ENCODE measurements at regions not wholly inside any gene's neighbourhood (a gene's known extent, or its start where the extent isn't known, plus 50 kb on each side); places are given as distances from the start of the nearest gene placed in this dataset.

DNA sequence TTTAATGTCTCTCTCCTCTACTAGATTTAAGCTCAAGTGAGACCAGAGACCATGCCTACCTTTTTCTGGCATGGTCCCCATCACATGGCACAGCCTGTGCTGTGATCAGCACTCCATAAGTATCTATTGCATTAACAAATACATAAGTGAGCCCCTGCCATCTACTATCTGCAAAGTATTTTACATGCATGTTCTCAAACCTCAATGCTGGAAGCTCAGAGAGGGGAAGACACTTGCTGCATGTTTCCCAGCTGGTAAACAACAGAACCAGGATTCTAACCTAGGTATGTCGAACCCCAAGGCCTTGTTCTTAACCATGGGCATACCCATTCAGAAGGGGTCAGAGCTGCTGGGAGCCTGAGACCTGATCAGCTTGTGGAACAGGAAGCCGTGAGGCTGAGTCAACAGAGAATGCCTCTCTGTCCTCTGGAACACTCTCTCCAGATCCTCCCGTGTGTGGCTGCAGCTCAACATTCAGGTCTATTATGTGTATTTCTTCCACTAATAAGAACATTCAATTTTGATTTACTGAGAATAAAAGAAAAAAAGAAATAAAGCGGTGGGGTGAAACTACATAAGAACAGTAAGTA lies 232.5 kb upstream of the MSX2 start:
- H3K9me3 ChIP-seq (replicated peaks; ENCODE audit: control insufficient read depth, insufficient read depth, low read length) = no peaks in the 10 kb centered on the region
- H4K20me1 ChIP-seq (ENCODE audit: control insufficient read depth, insufficient read depth) = no peaks in the 10 kb centered on the region
- no peak for TF ChIP-seq SPI1 (IDR thresholded peaks at IDR 0.05; ENCODE audit: borderline replicate concordance, insufficient read depth, low read depth, low read length)
- TF ChIP-seq BACH1 (IDR thresholded peaks at IDR 0.05; ENCODE audit: borderline replicate concordance) = no peak
- no peak for TF ChIP-seq POLR2AphosphoS2 (IDR thresholded peaks at IDR 0.05; ENCODE audit: low read depth, low read length)
- no peak for TF ChIP-seq KLF5 (IDR thresholded peaks at IDR 0.05; ENCODE audit: partially characterized antibody)
- no peak for TF ChIP-seq RBBP5 (conservative IDR thresholded peaks at IDR 0.05)
- TF ChIP-seq HDGF (IDR thresholded peaks at IDR 0.05) = no peak
- TF ChIP-seq MXI1 (IDR thresholded peaks at IDR 0.05; ENCODE audit: low read depth, low read length) = no peak
- TF ChIP-seq, protein P1, sequence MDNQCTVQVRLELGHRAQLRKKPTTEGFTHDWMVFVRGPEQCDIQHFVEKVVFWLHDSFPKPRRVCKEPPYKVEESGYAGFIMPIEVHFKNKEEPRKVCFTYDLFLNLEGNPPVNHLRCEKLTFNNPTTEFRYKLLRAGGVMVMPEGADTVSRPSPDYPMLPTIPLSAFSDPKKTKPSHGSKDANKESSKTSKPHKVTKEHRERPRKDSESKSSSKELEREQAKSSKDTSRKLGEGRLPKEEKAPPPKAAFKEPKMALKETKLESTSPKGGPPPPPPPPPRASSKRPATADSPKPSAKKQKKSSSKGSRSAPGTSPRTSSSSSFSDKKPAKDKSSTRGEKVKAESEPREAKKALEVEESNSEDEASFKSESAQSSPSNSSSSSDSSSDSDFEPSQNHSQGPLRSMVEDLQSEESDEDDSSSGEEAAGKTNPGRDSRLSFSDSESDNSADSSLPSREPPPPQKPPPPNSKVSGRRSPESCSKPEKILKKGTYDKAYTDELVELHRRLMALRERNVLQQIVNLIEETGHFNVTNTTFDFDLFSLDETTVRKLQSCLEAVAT (IDR thresholded peaks at IDR 0.05) = no peak
- no peak for TF ChIP-seq MYB (IDR thresholded peaks at IDR 0.05; ENCODE audit: borderline replicate concordance, low read depth, low read length)
- TF ChIP-seq YY1 (IDR thresholded peaks at IDR 0.05; ENCODE audit: low read depth, low read length) = no peak
- no peak for TF ChIP-seq EGR1 (IDR thresholded peaks at IDR 0.05; ENCODE audit: borderline replicate concordance in 1 of 2, low read depth in 2 of 2, low read length in 2 of 2)
- TF ChIP-seq, protein P2, sequence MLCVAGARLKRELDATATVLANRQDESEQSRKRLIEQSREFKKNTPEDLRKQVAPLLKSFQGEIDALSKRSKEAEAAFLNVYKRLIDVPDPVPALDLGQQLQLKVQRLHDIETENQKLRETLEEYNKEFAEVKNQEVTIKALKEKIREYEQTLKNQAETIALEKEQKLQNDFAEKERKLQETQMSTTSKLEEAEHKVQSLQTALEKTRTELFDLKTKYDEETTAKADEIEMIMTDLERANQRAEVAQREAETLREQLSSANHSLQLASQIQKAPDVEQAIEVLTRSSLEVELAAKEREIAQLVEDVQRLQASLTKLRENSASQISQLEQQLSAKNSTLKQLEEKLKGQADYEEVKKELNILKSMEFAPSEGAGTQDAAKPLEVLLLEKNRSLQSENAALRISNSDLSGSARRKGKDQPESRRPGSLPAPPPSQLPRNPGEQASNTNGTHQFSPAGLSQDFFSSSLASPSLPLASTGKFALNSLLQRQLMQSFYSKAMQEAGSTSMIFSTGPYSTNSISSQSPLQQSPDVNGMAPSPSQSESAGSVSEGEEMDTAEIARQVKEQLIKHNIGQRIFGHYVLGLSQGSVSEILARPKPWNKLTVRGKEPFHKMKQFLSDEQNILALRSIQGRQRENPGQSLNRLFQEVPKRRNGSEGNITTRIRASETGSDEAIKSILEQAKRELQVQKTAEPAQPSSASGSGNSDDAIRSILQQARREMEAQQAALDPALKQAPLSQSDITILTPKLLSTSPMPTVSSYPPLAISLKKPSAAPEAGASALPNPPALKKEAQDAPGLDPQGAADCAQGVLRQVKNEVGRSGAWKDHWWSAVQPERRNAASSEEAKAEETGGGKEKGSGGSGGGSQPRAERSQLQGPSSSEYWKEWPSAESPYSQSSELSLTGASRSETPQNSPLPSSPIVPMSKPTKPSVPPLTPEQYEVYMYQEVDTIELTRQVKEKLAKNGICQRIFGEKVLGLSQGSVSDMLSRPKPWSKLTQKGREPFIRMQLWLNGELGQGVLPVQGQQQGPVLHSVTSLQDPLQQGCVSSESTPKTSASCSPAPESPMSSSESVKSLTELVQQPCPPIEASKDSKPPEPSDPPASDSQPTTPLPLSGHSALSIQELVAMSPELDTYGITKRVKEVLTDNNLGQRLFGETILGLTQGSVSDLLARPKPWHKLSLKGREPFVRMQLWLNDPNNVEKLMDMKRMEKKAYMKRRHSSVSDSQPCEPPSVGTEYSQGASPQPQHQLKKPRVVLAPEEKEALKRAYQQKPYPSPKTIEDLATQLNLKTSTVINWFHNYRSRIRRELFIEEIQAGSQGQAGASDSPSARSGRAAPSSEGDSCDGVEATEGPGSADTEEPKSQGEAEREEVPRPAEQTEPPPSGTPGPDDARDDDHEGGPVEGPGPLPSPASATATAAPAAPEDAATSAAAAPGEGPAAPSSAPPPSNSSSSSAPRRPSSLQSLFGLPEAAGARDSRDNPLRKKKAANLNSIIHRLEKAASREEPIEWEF (IDR thresholded peaks at IDR 0.05; ENCODE audit: insufficient replicate concordance, low read depth, low read length) = no peak
- TF ChIP-seq ATF7 (IDR thresholded peaks at IDR 0.05; ENCODE audit: low read depth) = no peak
- TF ChIP-seq HCFC1 (IDR thresholded peaks at IDR 0.05; ENCODE audit: low read length) = no peak
- no peak for TF ChIP-seq TCF3 (IDR thresholded peaks at IDR 0.05; ENCODE audit: borderline replicate concordance, insufficient read depth, low read depth, low read length)
- BruUV-seq (replicated peaks) = no TSS peak
- ChIA-PET SMC1A (ENCODE audit: uncharacterized antibody, unreplicated experiment) (no interaction called here), CTCF (no interaction called here), RAD21 (ENCODE audit: unreplicated experiment) (no interaction called here), POLR2A (no interaction called here)
- H3K4me1 ChIP-seq (ENCODE audit: control insufficient read depth, insufficient read depth, low read length) = no peaks in the 10 kb centered on the region
- H2AFZ ChIP-seq (ENCODE audit: control insufficient read depth, low read depth, low read length) = no peak overlapping the region
- H3K9ac ChIP-seq (ENCODE audit: control insufficient read depth, insufficient read depth, low read length) = no peak overlapping the region
- no peak overlapping the region for H3K27ac ChIP-seq (ENCODE audit: control insufficient read depth, insufficient read depth)
- H3K4me3 ChIP-seq = no peak overlapping the region
- no peaks in the 10 kb centered on the region for H3K79me2 ChIP-seq (ENCODE audit: control insufficient read depth, insufficient read depth, low read length)
- in situ Hi-C loops (cut with MboI) = no loop called here
- FAIRE-seq = no peak
- no peak overlapping the region for H3K4me2 ChIP-seq (ENCODE audit: control insufficient read depth, insufficient read depth)
- ATAC-seq = no peak
- intact Hi-C loops (cut with micrococcal nuclease; ENCODE audit: unreplicated experiment) = no loop called here
- DNase-seq (ENCODE audit: low read depth, low spot score) = no peak
- H3K27me3 ChIP-seq (replicated peaks in 1 of 2; ENCODE audit: control insufficient read depth in 2 of 2, insufficient read depth in 2 of 2, low read length in 1 of 2) = no peaks in the 10 kb centered on the region
- H3K36me3 ChIP-seq (ENCODE audit: control insufficient read depth in 2 of 2, insufficient read depth in 2 of 2, low read length in 1 of 2) = no peaks in the 10 kb centered on the region
- 48% methylated on average over 4 of the region's 4 CpGs for WGBS (ENCODE audit: insufficient coverage, insufficient replicate concordance, low lambda C conversion rate, missing lambda C conversion rate)

Measured in GM12878 (cell line).